ENCODE measurements at regions not wholly inside any gene's neighbourhood (a gene's known extent, or its start where the extent isn't known, plus 50 kb on each side); places are given as distances from the start of the nearest gene placed in this dataset.

- Histone ChIP-seq H3K36me3 (ENCODE audit: control insufficient read depth in 4 of 4, insufficient read depth in 3 of 4, low read depth in 1 of 4, low read length in 3 of 4) (no peaks in the 10 kb centered on the region), H3K9me3 (ENCODE audit: control insufficient read depth in 4 of 4, low read length in 3 of 4) (peaks cover 0 to 4% (median 1%) of the 10 kb centered on the region in 4 donors), H3K4me3 (ENCODE audit: low read depth in 1 of 3, low read length in 3 of 3) (no peak overlapping the region), H3K9ac (ENCODE audit: low read depth in 1 of 2, low read length in 2 of 2) (no peak overlapping the region), H3K27ac (ENCODE audit: low read depth in 1 of 2, low read length in 2 of 2) (no peak overlapping the region), H3K27me3 (ENCODE audit: control insufficient read depth in 4 of 4, insufficient read depth in 4 of 4, low read length in 3 of 4) (no peaks in the 10 kb centered on the region), H3K4me1 (ENCODE audit: control insufficient read depth in 4 of 4, insufficient read depth in 4 of 4, low read length in 3 of 4) (no peaks in the 10 kb centered on the region)
- TF ChIP-seq SP1 (IDR thresholded peaks at IDR 0.05): no peak
- no peak for TF ChIP-seq ZBTB33 (IDR thresholded peaks at IDR 0.05)
- no peak for TF ChIP-seq YY1 (IDR thresholded peaks at IDR 0.05)
- TF ChIP-seq GABPA (IDR thresholded peaks at IDR 0.05 in 1 of 2, conservative IDR thresholded peaks at IDR 0.05 in 1 of 2): no peak
- TF ChIP-seq REST (IDR thresholded peaks at IDR 0.05): no peak
- no peak for TF ChIP-seq HNF4A (conservative IDR thresholded peaks at IDR 0.05)
- TF ChIP-seq CTCF (IDR thresholded peaks at IDR 0.05; ENCODE audit: low read depth, low read length, missing input control): no peak
- TF ChIP-seq RAD21 (IDR thresholded peaks at IDR 0.05): no peak
- no peak for TF ChIP-seq HNF4G (IDR thresholded peaks at IDR 0.05)
- TF ChIP-seq EGR1 (IDR thresholded peaks at IDR 0.05; ENCODE audit: low read depth in 2 of 2): no peak
- TF ChIP-seq FOXA1 (IDR thresholded peaks at IDR 0.05): no peak
- TF ChIP-seq ATF3 (IDR thresholded peaks at IDR 0.05): no peak
- no peak for TF ChIP-seq MAX (IDR thresholded peaks at IDR 0.05)
- TF ChIP-seq RXRA (IDR thresholded peaks at IDR 0.05): no peak
- TF ChIP-seq TAF1 (conservative IDR thresholded peaks at IDR 0.05): no peak
- no peak for TF ChIP-seq JUND (IDR thresholded peaks at IDR 0.05)
- no peak for TF ChIP-seq NR2F2 (IDR thresholded peaks at IDR 0.05)
- no peak for DNase-seq (ENCODE audit: low spot score)
Measured at GRCh38 chrX:122238801-122239200, 945.3 kb upstream of the GRIA3 start.

- no peak overlapping the region for H3K4me3 ChIP-seq (ENCODE audit: low read depth in 1 of 3, low read length in 3 of 3)
- H3K27me3 ChIP-seq (ENCODE audit: control insufficient read depth in 4 of 4, insufficient read depth in 4 of 4, low read length in 3 of 4): no peaks in the 10 kb centered on the region
- no peaks in the 10 kb centered on the region for H3K36me3 ChIP-seq (ENCODE audit: control insufficient read depth in 4 of 4, insufficient read depth in 3 of 4, low read depth in 1 of 4, low read length in 3 of 4)
- no peaks in the 10 kb centered on the region for H3K4me1 ChIP-seq (ENCODE audit: control insufficient read depth in 4 of 4, insufficient read depth in 4 of 4, low read length in 3 of 4)
- DNase-seq (ENCODE audit: low spot score): no peak
- H3K9ac ChIP-seq (ENCODE audit: low read depth in 1 of 2, low read length in 2 of 2): no peak overlapping the region
- H3K9me3 ChIP-seq (ENCODE audit: control insufficient read depth in 4 of 4, low read length in 3 of 4): peaks cover 0 to 4% (median 1%) of the 10 kb centered on the region in 4 donors
- H3K27ac ChIP-seq (ENCODE audit: low read depth in 1 of 2, low read length in 2 of 2): no peak overlapping the region
- 82% methylated on average over 7 of the region's 7 CpGs for WGBS
- TF ChIP-seq FOXA1 (IDR thresholded peaks at IDR 0.05) (no peak), TAF1 (conservative IDR thresholded peaks at IDR 0.05) (no peak), ZBTB33 (IDR thresholded peaks at IDR 0.05) (no peak), YY1 (IDR thresholded peaks at IDR 0.05) (no peak), CTCF (IDR thresholded peaks at IDR 0.05; ENCODE audit: low read depth, low read length, missing input control) (no peak), GABPA (IDR thresholded peaks at IDR 0.05 in 1 of 2, conservative IDR thresholded peaks at IDR 0.05 in 1 of 2) (no peak), RAD21 (IDR thresholded peaks at IDR 0.05) (no peak), HNF4A (conservative IDR thresholded peaks at IDR 0.05) (no peak), RXRA (IDR thresholded peaks at IDR 0.05) (no peak), EGR1 (IDR thresholded peaks at IDR 0.05; ENCODE audit: low read depth in 2 of 2) (no peak), JUND (IDR thresholded peaks at IDR 0.05) (no peak), HNF4G (IDR thresholded peaks at IDR 0.05) (no peak), FOXA2 (IDR thresholded peaks at IDR 0.05) (no peak), SP1 (IDR thresholded peaks at IDR 0.05) (no peak), ATF3 (IDR thresholded peaks at IDR 0.05) (no peak)
Measured at GRCh38 chrX:122241959-122242358, 942.1 kb upstream of the GRIA3 start.
